Right lobe of liver (tissue), 6 donors: ENCODE measurements at regions not wholly inside any gene's neighbourhood (a gene's known extent, or its start where the extent isn't known, plus 50 kb on each side); places are given as distances from the start of the nearest gene placed in this dataset.

ENCODE experiments used
- ATAC-seq, 4 donors: fragments of 200-7000 bp; cut with Tn5 transposase; one replicate each; pipeline ENCODE4 v1.9.1; 2020; ENCODE audit warnings: mild to moderate bottlenecking in 4 of 4, moderate library complexity in 4 of 4
- DNase-seq, 3 donors: peaks; one replicate each; pipeline ENCODE4 v3.0.0-alpha.2; 2020
- H3K27ac ChIP-seq, 3 donors: fragments of 200-600 bp; one replicate each; pipeline ENCODE4 v1.8.0; 2022
- H3K27me3 ChIP-seq, 2 donors: fragments of 200-600 bp; one replicate each; pipeline ENCODE4 v1.8.0; 2022
- H3K36me3 ChIP-seq, 4 donors: fragments of 200-600 bp; sonication (generic) in 1 of 4; one replicate each; pipeline versions ENCODE4 v1.5.1 to v1.8.0; 2017 to 2022; ENCODE audit warnings: control low read depth in 1 of 4
- H3K4me1 ChIP-seq, 4 donors: fragments of 200-600 bp; sonication (generic) in 1 of 4; one replicate each; pipeline versions ENCODE4 v1.5.1 to v1.8.0; 2017 to 2022; ENCODE audit warnings: control low read depth in 1 of 4
- H3K4me3 ChIP-seq, 3 donors: fragments of 200-600 bp; one replicate each; pipeline ENCODE4 v1.8.0; 2022
- H3K9me3 ChIP-seq, 4 donors: fragments of 200-600 bp; sonication (generic) in 1 of 4; one replicate each; pipeline versions ENCODE4 v1.5.1 to v1.8.0; 2017 to 2022; ENCODE audit warnings: control low read depth in 1 of 4
- CTCF ChIP-seq, 4 donors: fragments of 200-600 bp in 3 of 4; fragments of 450-650 bp in 1 of 4; IDR thresholded peaks; one replicate each; pipeline versions ENCODE4 v1.5.1 to v1.8.0; 2016 to 2022; ENCODE audit warnings: antibody characterized with exemption in 4 of 4, mild to moderate bottlenecking in 2 of 4
- POLR2A ChIP-seq: fragments of 450-650 bp; IDR thresholded peaks from one replicate; pipeline ENCODE4 v1.6.1; 2017; ENCODE audit warnings: antibody characterized with exemption, mild to moderate bottlenecking
- WGBS: methylation state at CpG from one replicate; pipeline ENCODE4 v1.1.6; 2018; ENCODE audit warnings: low coverage, low lambda C conversion rate; ENCODE audit not compliant: insufficient coverage; ENCODE audit errors: missing lambda C conversion rate; 5-methylcytosine and 5-hydroxymethylcytosine counted together
- intact Hi-C, 2 donors: fragments of 100-400 bp; cut with DNase I; formaldehyde crosslinking; loops; one replicate each; pipeline versions ENCODE4 v1.11.2 to v1.14.1; 2022
- donor health status: DM: no; HTN: yes; CAD: no.
- donor health status: DM: no; HTN: no; CAD: no.
- donor health status: DM: no; HTN: no; CAD: no.
- donor health status: DM: no; HTN: yes; CAD: no.
- donor health status: DM: no; HTN: yes; CAD: no.

GRCh38 chr4:29199025-29199424, 1521.1 kb upstream of the PCDH7 start:
- DNase-seq (no peak), ATAC-seq (no peak)
- Histone ChIP-seq H3K4me3 (no peak overlapping the region), H3K9me3 (no peaks in the 10 kb centered on the region), H3K36me3 (no peaks in the 10 kb centered on the region), H3K4me1 (no peaks in the 10 kb centered on the region), H3K27ac (no peak overlapping the region), H3K27me3 (no peaks in the 10 kb centered on the region)
- TF ChIP-seq CTCF (IDR thresholded peaks at IDR 0.05) (no peak), POLR2A (no peak)
- intact Hi-C loops, result no loop called here
- WGBS, result 25% methylated on average over 2 of the region's 2 CpGs

- Histone ChIP-seq H3K4me1 (no peaks in the 10 kb centered on the region), H3K36me3 (no peaks in the 10 kb centered on the region), H3K27ac (no peak overlapping the region), H3K4me3 (no peak overlapping the region), H3K9me3 (no peaks in the 10 kb centered on the region), H3K27me3 (no peaks in the 10 kb centered on the region)
- TF ChIP-seq CTCF (IDR thresholded peaks at IDR 0.05) (no peak), POLR2A (no peak)
- DNase-seq, result no peak
- intact Hi-C loops, result no loop called here
- no peak for ATAC-seq
- WGBS, result 55% methylated on average over 4 of the region's 4 CpGs
Measured at GRCh38 chr4:29199485-29199884, 1520.7 kb upstream of the PCDH7 start.

- intact Hi-C loops, result no loop called here
- ATAC-seq, result no peak
- 7% methylated on average over 1 of the region's 1 CpG for WGBS
Measured at GRCh38 chr4:29213020-29213419, 1507.1 kb upstream of the PCDH7 start.

GRCh38 chr4:29220761-29221160, 1499.4 kb upstream of the PCDH7 start:
- Histone ChIP-seq H3K4me1 (no peaks in the 10 kb centered on the region), H3K36me3 (no peaks in the 10 kb centered on the region), H3K9me3 (no peaks in the 10 kb centered on the region), H3K4me3 (no peak overlapping the region), H3K27ac (no peak overlapping the region), H3K27me3 (no peaks in the 10 kb centered on the region)
- DNase-seq, result no peak
- ATAC-seq, result no peak
- intact Hi-C loops, result no loop called here
- 25% methylated on average over 1 of the region's 1 CpG for WGBS
- TF ChIP-seq POLR2A (no peak), CTCF (IDR thresholded peaks at IDR 0.05) (no peak)

More at GRCh38 chr4:29213020-29213419, 1507.1 kb upstream of the PCDH7 start:
- no peak overlapping the region for H3K4me3 ChIP-seq
- TF ChIP-seq CTCF (IDR thresholded peaks at IDR 0.05), result no peak
- TF ChIP-seq POLR2A, result no peak
- no peaks in the 10 kb centered on the region for H3K36me3 ChIP-seq
- H3K4me1 ChIP-seq, result no peaks in the 10 kb centered on the region
- no peak overlapping the region for H3K27ac ChIP-seq
- no peaks in the 10 kb centered on the region for H3K9me3 ChIP-seq
- no peak for DNase-seq
- H3K27me3 ChIP-seq, result no peaks in the 10 kb centered on the region

- Histone ChIP-seq H3K4me3 (no peak overlapping the region), H3K27ac (no peak overlapping the region), H3K9me3 (no peaks in the 10 kb centered on the region), H3K4me1 (no peaks in the 10 kb centered on the region), H3K36me3 (no peaks in the 10 kb centered on the region), H3K27me3 (no peaks in the 10 kb centered on the region)
- no peak for DNase-seq
- intact Hi-C loops, result no loop called here
- 28% methylated on average over 2 of the region's 2 CpGs for WGBS
- no peak for TF ChIP-seq POLR2A
- TF ChIP-seq CTCF (IDR thresholded peaks at IDR 0.05), result no peak
- no peak for ATAC-seq
Measured at GRCh38 chr4:29224911-29225310, 1495.3 kb upstream of the PCDH7 start.
